Endothelial cell of umbilical vein (primary cell): ENCODE measurements at regions not wholly inside any gene's neighbourhood (a gene's known extent, or its start where the extent isn't known, plus 50 kb on each side); places are given as distances from the start of the nearest gene placed in this dataset.

Experiments
- BruUV-seq: library from RNA; stranded (reverse); fragments of 400-500 nt; replicated peaks from 2 replicates; lab custom pipeline; 2021; lab: Mats Ljungman, UMichigan
- CTCF ChIA-PET: fragments of 300-600, 350-600 bp; sonication (Branson Sonifier 250); formaldehyde crosslinking; loops from one replicate; lab custom pipeline; 2021; ENCODE audit warnings: antibody characterized with exemption, inconsistent platforms; lab: Charles Lee
- POLR2A ChIA-PET: fragments of 300-600, 350-600 bp; sonication (Branson Sonifier 250); formaldehyde crosslinking; loops from one replicate; lab custom pipeline; 2021; ENCODE audit warnings: antibody characterized with exemption, inconsistent platforms; lab: Charles Lee
- DNase-seq: peaks from one replicate; pipeline ENCODE4 v3.0.0-alpha.2; 2011; ENCODE audit warnings: low read depth, low spot score
- FAIRE-seq: peaks from 2 replicates; lab custom pipeline; 2011; peaks lifted over from hg19 to GRCh38; lab: Jason Lieb, UNC
- H2AFZ ChIP-seq: 2 replicates; pipeline ENCODE4 v1.6.0; 2012; ENCODE audit warnings: low read depth, low read length, control low read depth, inconsistent platforms
- H3K27ac ChIP-seq: 2 replicates; pipeline ENCODE4 v1.5.1; 2011; ENCODE audit warnings: low read depth, mild to moderate bottlenecking, control low read depth, low read length, moderate library complexity; ENCODE audit not compliant: insufficient read depth
- H3K27me3 ChIP-seq, 2 experiments: 2 replicates each; pipeline versions ENCODE4 v1.6.0 to v1.6.1; 2011; ENCODE audit warnings: low read length in 2 of 2, mixed read lengths in 1 of 2; ENCODE audit not compliant: control insufficient read depth in 2 of 2, insufficient read depth in 2 of 2
- H3K36me3 ChIP-seq, 2 experiments: 2 replicates in 1 of 2; 3 replicates in 1 of 2; pipeline ENCODE4 v1.5.1; 2011; ENCODE audit warnings: low read length in 2 of 2, mild to moderate bottlenecking in 1 of 2, moderate library complexity in 1 of 2; ENCODE audit not compliant: control insufficient read depth in 2 of 2, insufficient read depth in 2 of 2; ENCODE audit errors: extremely low read depth in 1 of 2
- H3K4me1 ChIP-seq: 3 replicates; pipeline ENCODE4 v1.5.1; 2011; ENCODE audit warnings: mild to moderate bottlenecking, low read length; ENCODE audit not compliant: control insufficient read depth, insufficient read depth; ENCODE audit errors: extremely low read depth
- H3K4me2 ChIP-seq: 2 replicates; pipeline ENCODE4 v1.6.1; 2011; ENCODE audit warnings: low read length, control low read depth, mixed read lengths; ENCODE audit not compliant: insufficient read depth
- H3K4me3 ChIP-seq, 3 experiments: fragments of 200-600 bp in 1 of 3; sonication (generic), shearing (Covaris generic) in 1 of 3; replicated peaks in 1 of 3; 2 replicates each; pipeline ENCODE4 v1.5.1; 2011 to 2016; ENCODE audit warnings: control low read depth in 3 of 3, low read length in 3 of 3, mild to moderate bottlenecking in 2 of 3, inconsistent platforms in 1 of 3, low read depth in 1 of 3, moderate library complexity in 1 of 3; ENCODE audit not compliant: insufficient read depth in 1 of 3
- H3K79me2 ChIP-seq: 2 replicates; pipeline ENCODE4 v1.6.0; 2012; ENCODE audit warnings: low read length, inconsistent platforms; ENCODE audit not compliant: control insufficient read depth, insufficient read depth
- H3K9ac ChIP-seq: replicated peaks from 2 replicates; pipeline ENCODE3; 2011; ENCODE audit warnings: low read length, control low read depth; ENCODE audit not compliant: insufficient read depth; ENCODE audit errors: extremely low read depth
- H3K9me1 ChIP-seq: replicated peaks from 3 replicates; pipeline ENCODE4 v1.6.0; 2011; ENCODE audit warnings: mild to moderate bottlenecking, low read length; ENCODE audit not compliant: control insufficient read depth, insufficient read depth; ENCODE audit errors: extremely low read depth
- H3K9me3 ChIP-seq: replicated peaks from 2 replicates; pipeline ENCODE4 v1.5.1; 2012; ENCODE audit warnings: low read length, inconsistent platforms; ENCODE audit not compliant: control insufficient read depth, insufficient read depth
- H4K20me1 ChIP-seq: replicated peaks from 2 replicates; pipeline ENCODE3; 2011; ENCODE audit warnings: mild to moderate bottlenecking, low read length; ENCODE audit not compliant: control insufficient read depth, insufficient read depth; ENCODE audit errors: extremely low read depth
- EZH2 ChIP-seq: IDR thresholded peaks from 2 replicates; pipeline ENCODE4 v1.6.1; 2012; ENCODE audit warnings: borderline replicate concordance, low read depth, mild to moderate bottlenecking, moderate library complexity, low read length, inconsistent platforms; ENCODE audit not compliant: severe bottlenecking
- FOS ChIP-seq: IDR thresholded peaks from 2 replicates; pipeline ENCODE4 v1.6.1; 2011; ENCODE audit warnings: mild to moderate bottlenecking, low read length, moderate library complexity, borderline replicate concordance; ENCODE audit not compliant: insufficient read depth
- GATA2 ChIP-seq: IDR thresholded peaks from 2 replicates; pipeline ENCODE4 v1.7.0; 2011; ENCODE audit warnings: low read depth, mild to moderate bottlenecking, moderate library complexity, mixed read lengths, low read length; ENCODE audit not compliant: insufficient read length, insufficient read depth
- JUN ChIP-seq: IDR thresholded peaks from 2 replicates; pipeline ENCODE4 v1.6.1; 2011; ENCODE audit warnings: borderline replicate concordance, low read depth; ENCODE audit not compliant: insufficient read length, insufficient read depth
- MYC ChIP-seq: IDR thresholded peaks from one replicate; pipeline ENCODE4 v1.6.1; 2011; ENCODE audit warnings: mild to moderate bottlenecking, low read depth, low read length
- POLR2A ChIP-seq: IDR thresholded peaks from 2 replicates; pipeline ENCODE4 v1.6.1; 2012; ENCODE audit warnings: low read depth, mild to moderate bottlenecking, control low read depth, low read length
- POLR2AphosphoS5 ChIP-seq: IDR thresholded peaks from 2 replicates; pipeline ENCODE4 v1.6.1; 2012; ENCODE audit warnings: low read depth, mild to moderate bottlenecking, control low read depth, low read length, moderate library complexity; ENCODE audit not compliant: insufficient read depth
- dilution Hi-C: fragments of 300-500 bp; cut with MboI; formaldehyde crosslinking; loops from one replicate; pipeline ENCODE4 v1.15.0; 2019; ENCODE audit warnings: low sequenced_read_pairs; ENCODE audit not compliant: extremely low pct_ligation_motif_present
- intact Hi-C: fragments of 100-400 bp; cut with micrococcal nuclease; formaldehyde crosslinking; loops from one replicate; pipeline ENCODE4 v1.10.0; 2022
- TF ChIP-seq, protein P1 (sequence below): IDR thresholded peaks from 2 replicates; pipeline ENCODE4 v1.6.1; 2011; ENCODE audit not compliant: insufficient read depth, insufficient read length
- TF ChIP-seq, protein P2 (sequence below), 2 donors: IDR thresholded peaks; 1 replicate in 1 of 2; 2 replicates in 1 of 2; pipeline ENCODE4 v1.5.1; 2011; ENCODE audit warnings: low read length in 2 of 2, mild to moderate bottlenecking in 2 of 2, moderate library complexity in 2 of 2, control low read depth in 1 of 2, inconsistent platforms in 1 of 2, low read depth in 1 of 2; ENCODE audit not compliant: insufficient read depth in 1 of 2; ENCODE audit errors: extremely low read depth in 1 of 2

DNA sequence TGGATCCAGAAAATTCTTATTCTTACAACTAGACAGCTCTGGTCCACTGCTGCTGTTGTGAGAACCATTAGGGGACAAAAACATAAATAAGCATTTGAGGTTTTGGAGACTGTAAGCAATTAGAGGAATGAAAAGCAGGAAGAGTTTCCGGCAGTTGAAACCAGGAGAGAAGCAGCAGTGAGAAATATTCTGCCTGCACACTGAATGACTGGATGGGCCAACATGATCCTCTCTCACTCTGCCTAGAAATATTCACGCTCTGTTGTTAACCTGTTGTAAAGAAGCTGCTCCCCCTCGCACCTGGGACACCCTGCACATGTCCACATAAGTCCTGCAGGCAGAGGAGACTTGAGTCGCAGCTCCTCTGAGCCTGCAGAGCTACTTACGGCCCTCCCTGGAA is 60.4 kb upstream of the RNF152 start:
- H2AFZ ChIP-seq = no peak overlapping the region

DNA sequence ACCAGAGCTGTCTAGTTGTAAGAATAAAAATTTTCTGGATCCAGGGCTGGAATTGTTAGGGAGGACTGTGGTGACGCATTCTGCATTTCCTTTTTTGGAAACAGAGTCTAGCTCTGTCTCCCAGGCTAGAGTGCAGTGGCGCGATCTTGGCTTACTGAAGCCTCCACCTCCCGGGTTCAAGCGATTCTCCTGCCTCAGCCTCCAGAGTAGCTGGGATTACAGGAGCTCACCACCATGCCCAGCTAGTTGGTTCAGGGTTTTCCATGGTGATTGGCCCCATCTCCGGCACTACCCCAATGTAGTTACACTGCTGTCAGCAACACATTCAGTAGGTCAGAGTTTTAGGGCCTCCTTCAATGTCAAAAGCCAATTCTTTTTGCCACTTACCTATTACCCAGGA is 58.6 kb upstream of the RNF152 start:
- FAIRE-seq = no peak

More for the DNA sequence above, 60.4 kb upstream of the RNF152 start:
- Histone ChIP-seq H3K9me3 (no peaks in the 10 kb centered on the region), H3K9ac (no peak overlapping the region), H4K20me1 (no peaks in the 10 kb centered on the region), H3K27ac (no peak overlapping the region), H3K27me3 (no peaks in the 10 kb centered on the region), H3K79me2 (no peaks in the 10 kb centered on the region), H3K4me3 (no peak overlapping the region), H3K36me3 (no peaks in the 10 kb centered on the region), H3K4me1 (peaks cover 35% of the 10 kb centered on the region), H3K4me2 (no peak overlapping the region), H3K9me1 (no peaks in the 10 kb centered on the region)
- no TSS peak for BruUV-seq
- no peak for TF ChIP-seq POLR2A
- no peak for TF ChIP-seq EZH2
- DNase-seq (no peak), FAIRE-seq (no peak)
- ChIA-PET POLR2A (no interaction called here), CTCF (no interaction called here)
- intact Hi-C loops = loop anchor here (10.0 kb wide), 1 partner anchor 118 kb away; no protein-coding TSS in a partner anchor
- dilution Hi-C loops = no loop called here

More for the DNA sequence above, 58.6 kb upstream of the RNF152 start:
- no peak overlapping the region for H2AFZ ChIP-seq
- no peaks in the 10 kb centered on the region for H3K9me3 ChIP-seq
- DNase-seq = no peak
- no peaks in the 10 kb centered on the region for H3K27me3 ChIP-seq
- TF ChIP-seq GATA2 (no peak), MYC (no peak), POLR2A (no peak), FOS (no peak), JUN (no peak), EZH2 (no peak), POLR2AphosphoS5 (no peak)
- TF ChIP-seq, protein P1, sequence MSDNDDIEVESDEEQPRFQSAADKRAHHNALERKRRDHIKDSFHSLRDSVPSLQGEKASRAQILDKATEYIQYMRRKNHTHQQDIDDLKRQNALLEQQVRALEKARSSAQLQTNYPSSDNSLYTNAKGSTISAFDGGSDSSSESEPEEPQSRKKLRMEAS = no peak
- TF ChIP-seq, protein P2, sequence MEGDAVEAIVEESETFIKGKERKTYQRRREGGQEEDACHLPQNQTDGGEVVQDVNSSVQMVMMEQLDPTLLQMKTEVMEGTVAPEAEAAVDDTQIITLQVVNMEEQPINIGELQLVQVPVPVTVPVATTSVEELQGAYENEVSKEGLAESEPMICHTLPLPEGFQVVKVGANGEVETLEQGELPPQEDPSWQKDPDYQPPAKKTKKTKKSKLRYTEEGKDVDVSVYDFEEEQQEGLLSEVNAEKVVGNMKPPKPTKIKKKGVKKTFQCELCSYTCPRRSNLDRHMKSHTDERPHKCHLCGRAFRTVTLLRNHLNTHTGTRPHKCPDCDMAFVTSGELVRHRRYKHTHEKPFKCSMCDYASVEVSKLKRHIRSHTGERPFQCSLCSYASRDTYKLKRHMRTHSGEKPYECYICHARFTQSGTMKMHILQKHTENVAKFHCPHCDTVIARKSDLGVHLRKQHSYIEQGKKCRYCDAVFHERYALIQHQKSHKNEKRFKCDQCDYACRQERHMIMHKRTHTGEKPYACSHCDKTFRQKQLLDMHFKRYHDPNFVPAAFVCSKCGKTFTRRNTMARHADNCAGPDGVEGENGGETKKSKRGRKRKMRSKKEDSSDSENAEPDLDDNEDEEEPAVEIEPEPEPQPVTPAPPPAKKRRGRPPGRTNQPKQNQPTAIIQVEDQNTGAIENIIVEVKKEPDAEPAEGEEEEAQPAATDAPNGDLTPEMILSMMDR (IDR thresholded peaks at IDR 0.05; ENCODE audit: extremely low read depth in 1 of 2, insufficient read depth in 1 of 2, low read depth in 1 of 2, low read length in 2 of 2) = no peak
- dilution Hi-C loops = no loop called here
- CTCF ChIA-PET = interaction anchor here (1.0 kb wide), 1 partner anchor 51 kb away, joined by 3 read pairs; no protein-coding TSS in a partner anchor
- H3K9me1 ChIP-seq = no peaks in the 10 kb centered on the region
- no peak overlapping the region for H3K27ac ChIP-seq
- H3K4me3 ChIP-seq = no peak overlapping the region
- H3K4me2 ChIP-seq = no peak overlapping the region
- H3K36me3 ChIP-seq = no peaks in the 10 kb centered on the region
- H3K9ac ChIP-seq = no peak overlapping the region
- intact Hi-C loops = loop anchor here (10.0 kb wide), 1 partner anchor 117 kb away; no protein-coding TSS in a partner anchor
- H3K79me2 ChIP-seq = no peaks in the 10 kb centered on the region
- BruUV-seq = no TSS peak
- peaks cover 31% of the 10 kb centered on the region for H3K4me1 ChIP-seq
- POLR2A ChIA-PET = no interaction called here
- no peaks in the 10 kb centered on the region for H4K20me1 ChIP-seq
